ENCODE measurements at regions not wholly inside any gene's neighbourhood (a gene's known extent, or its start where the extent isn't known, plus 50 kb on each side); places are given as distances from the start of the nearest gene placed in this dataset.

GRCh38 chr3:23108451-23109057, 94.6 kb upstream of the UBE2E2 start (continued):
- TF ChIP-seq, protein P1, sequence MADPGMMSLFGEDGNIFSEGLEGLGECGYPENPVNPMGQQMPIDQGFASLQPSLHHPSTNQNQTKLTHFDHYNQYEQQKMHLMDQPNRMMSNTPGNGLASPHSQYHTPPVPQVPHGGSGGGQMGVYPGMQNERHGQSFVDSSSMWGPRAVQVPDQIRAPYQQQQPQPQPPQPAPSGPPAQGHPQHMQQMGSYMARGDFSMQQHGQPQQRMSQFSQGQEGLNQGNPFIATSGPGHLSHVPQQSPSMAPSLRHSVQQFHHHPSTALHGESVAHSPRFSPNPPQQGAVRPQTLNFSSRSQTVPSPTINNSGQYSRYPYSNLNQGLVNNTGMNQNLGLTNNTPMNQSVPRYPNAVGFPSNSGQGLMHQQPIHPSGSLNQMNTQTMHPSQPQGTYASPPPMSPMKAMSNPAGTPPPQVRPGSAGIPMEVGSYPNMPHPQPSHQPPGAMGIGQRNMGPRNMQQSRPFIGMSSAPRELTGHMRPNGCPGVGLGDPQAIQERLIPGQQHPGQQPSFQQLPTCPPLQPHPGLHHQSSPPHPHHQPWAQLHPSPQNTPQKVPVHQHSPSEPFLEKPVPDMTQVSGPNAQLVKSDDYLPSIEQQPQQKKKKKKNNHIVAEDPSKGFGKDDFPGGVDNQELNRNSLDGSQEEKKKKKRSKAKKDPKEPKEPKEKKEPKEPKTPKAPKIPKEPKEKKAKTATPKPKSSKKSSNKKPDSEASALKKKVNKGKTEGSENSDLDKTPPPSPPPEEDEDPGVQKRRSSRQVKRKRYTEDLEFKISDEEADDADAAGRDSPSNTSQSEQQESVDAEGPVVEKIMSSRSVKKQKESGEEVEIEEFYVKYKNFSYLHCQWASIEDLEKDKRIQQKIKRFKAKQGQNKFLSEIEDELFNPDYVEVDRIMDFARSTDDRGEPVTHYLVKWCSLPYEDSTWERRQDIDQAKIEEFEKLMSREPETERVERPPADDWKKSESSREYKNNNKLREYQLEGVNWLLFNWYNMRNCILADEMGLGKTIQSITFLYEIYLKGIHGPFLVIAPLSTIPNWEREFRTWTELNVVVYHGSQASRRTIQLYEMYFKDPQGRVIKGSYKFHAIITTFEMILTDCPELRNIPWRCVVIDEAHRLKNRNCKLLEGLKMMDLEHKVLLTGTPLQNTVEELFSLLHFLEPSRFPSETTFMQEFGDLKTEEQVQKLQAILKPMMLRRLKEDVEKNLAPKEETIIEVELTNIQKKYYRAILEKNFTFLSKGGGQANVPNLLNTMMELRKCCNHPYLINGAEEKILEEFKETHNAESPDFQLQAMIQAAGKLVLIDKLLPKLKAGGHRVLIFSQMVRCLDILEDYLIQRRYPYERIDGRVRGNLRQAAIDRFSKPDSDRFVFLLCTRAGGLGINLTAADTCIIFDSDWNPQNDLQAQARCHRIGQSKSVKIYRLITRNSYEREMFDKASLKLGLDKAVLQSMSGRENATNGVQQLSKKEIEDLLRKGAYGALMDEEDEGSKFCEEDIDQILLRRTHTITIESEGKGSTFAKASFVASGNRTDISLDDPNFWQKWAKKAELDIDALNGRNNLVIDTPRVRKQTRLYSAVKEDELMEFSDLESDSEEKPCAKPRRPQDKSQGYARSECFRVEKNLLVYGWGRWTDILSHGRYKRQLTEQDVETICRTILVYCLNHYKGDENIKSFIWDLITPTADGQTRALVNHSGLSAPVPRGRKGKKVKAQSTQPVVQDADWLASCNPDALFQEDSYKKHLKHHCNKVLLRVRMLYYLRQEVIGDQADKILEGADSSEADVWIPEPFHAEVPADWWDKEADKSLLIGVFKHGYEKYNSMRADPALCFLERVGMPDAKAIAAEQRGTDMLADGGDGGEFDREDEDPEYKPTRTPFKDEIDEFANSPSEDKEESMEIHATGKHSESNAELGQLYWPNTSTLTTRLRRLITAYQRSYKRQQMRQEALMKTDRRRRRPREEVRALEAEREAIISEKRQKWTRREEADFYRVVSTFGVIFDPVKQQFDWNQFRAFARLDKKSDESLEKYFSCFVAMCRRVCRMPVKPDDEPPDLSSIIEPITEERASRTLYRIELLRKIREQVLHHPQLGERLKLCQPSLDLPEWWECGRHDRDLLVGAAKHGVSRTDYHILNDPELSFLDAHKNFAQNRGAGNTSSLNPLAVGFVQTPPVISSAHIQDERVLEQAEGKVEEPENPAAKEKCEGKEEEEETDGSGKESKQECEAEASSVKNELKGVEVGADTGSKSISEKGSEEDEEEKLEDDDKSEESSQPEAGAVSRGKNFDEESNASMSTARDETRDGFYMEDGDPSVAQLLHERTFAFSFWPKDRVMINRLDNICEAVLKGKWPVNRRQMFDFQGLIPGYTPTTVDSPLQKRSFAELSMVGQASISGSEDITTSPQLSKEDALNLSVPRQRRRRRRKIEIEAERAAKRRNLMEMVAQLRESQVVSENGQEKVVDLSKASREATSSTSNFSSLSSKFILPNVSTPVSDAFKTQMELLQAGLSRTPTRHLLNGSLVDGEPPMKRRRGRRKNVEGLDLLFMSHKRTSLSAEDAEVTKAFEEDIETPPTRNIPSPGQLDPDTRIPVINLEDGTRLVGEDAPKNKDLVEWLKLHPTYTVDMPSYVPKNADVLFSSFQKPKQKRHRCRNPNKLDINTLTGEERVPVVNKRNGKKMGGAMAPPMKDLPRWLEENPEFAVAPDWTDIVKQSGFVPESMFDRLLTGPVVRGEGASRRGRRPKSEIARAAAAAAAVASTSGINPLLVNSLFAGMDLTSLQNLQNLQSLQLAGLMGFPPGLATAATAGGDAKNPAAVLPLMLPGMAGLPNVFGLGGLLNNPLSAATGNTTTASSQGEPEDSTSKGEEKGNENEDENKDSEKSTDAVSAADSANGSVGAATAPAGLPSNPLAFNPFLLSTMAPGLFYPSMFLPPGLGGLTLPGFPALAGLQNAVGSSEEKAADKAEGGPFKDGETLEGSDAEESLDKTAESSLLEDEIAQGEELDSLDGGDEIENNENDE (IDR thresholded peaks at IDR 0.05; ENCODE audit: insufficient replicate concordance, low read length) = no peak
- TF ChIP-seq CTBP2 (IDR thresholded peaks at IDR 0.05; ENCODE audit: borderline replicate concordance, insufficient read depth, insufficient read length, low read length) (no peak), CREB1 (IDR thresholded peaks at IDR 0.05) (no peak), TBP (IDR thresholded peaks at IDR 0.05; ENCODE audit: low read depth, low read length) (no peak), SIN3A (conservative IDR thresholded peaks at IDR 0.05 in 1 of 2, IDR thresholded peaks at IDR 0.05 in 1 of 2; ENCODE audit: low read depth in 1 of 2, low read length in 2 of 2) (no peak), RNF2 (IDR thresholded peaks at IDR 0.05; ENCODE audit: borderline replicate concordance, low read depth, low read length, missing control alignments, poor library complexity, severe bottlenecking) (no peak), TEAD4 (IDR thresholded peaks at IDR 0.05; ENCODE audit: low read depth, low read length) (no peak), RXRA (IDR thresholded peaks at IDR 0.05; ENCODE audit: insufficient read depth, low read depth, low read length) (no peak), SAP30 (IDR thresholded peaks at IDR 0.05; ENCODE audit: insufficient read depth, insufficient replicate concordance, low read length) (no peak)
- TF ChIP-seq, protein P2, sequence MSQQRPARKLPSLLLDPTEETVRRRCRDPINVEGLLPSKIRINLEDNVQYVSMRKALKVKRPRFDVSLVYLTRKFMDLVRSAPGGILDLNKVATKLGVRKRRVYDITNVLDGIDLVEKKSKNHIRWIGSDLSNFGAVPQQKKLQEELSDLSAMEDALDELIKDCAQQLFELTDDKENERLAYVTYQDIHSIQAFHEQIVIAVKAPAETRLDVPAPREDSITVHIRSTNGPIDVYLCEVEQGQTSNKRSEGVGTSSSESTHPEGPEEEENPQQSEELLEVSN (IDR thresholded peaks at IDR 0.05) = no peak

All from H1 (cell line).